Ascending aorta (tissue), 2 donors: ENCODE measurements at regions not wholly inside any gene's neighbourhood (a gene's known extent, or its start where the extent isn't known, plus 50 kb on each side); places are given as distances from the start of the nearest gene placed in this dataset.

Source experiments
- DNase-seq, 2 donors: peaks; one replicate each; pipeline ENCODE4 v3.0.0-alpha.2; 2019; ENCODE audit warnings: low spot score in 2 of 2
- H3K27ac ChIP-seq, 2 donors: fragments of 200-600 bp; sonication (generic); one replicate each; pipeline ENCODE4 v1.5.1; 2016 to 2017; ENCODE audit warnings: mild to moderate bottlenecking in 1 of 2
- H3K27me3 ChIP-seq: fragments of 200-600 bp; sonication (generic); one replicate; pipeline ENCODE4 v1.5.1; 2017
- H3K36me3 ChIP-seq, 2 donors: fragments of 200-600 bp; sonication (generic); one replicate each; pipeline ENCODE4 v1.5.1; 2016
- H3K4me1 ChIP-seq, 2 donors: fragments of 200-600 bp; sonication (generic); one replicate each; pipeline ENCODE4 v1.5.1; 2016 to 2017; ENCODE audit warnings: mild to moderate bottlenecking in 1 of 2
- H3K4me3 ChIP-seq, 2 donors: fragments of 200-600 bp; sonication (generic); one replicate each; pipeline ENCODE4 v1.5.1; 2016 to 2017; ENCODE audit warnings: mild to moderate bottlenecking in 1 of 2
- H3K9me3 ChIP-seq, 2 donors: fragments of 200-600 bp; sonication (generic); one replicate each; pipeline ENCODE4 v1.5.1; 2016
- intact Hi-C: fragments of 100-400 bp; cut with DNase I; formaldehyde crosslinking; loops from one replicate; pipeline ENCODE4 v1.15.1; 2023
- TF ChIP-seq, protein P1 (sequence below), 3 experiments: fragments of 200-600 bp in 2 of 3; fragments of 450-650 bp in 1 of 3; sonication (generic) in 2 of 3; IDR thresholded peaks; one replicate each; pipeline ENCODE4 v1.5.1; 2016 to 2019; ENCODE audit warnings: antibody characterized with exemption in 3 of 3, mild to moderate bottlenecking in 1 of 3, moderate library complexity in 1 of 3

DNA sequence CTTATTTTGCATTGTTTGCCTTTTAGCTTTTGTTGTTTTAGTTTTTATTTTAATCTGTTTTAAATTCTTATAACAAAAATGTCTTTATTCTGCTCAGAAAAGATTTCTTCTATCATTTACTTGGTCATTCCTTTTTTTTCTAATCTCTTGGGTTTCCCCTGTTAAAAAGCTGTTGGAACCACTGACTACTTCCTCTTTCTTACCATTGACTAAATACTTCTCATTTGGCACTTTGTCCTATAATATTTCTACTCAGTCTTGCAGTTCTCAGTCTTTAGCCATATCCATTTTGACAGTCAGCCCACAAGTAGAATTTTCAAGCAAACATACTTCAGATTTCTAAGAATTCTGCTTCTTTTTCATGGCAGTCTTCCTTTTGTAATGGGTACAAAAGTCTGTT, 567.2 kb downstream of the SATB2 start:
- Histone ChIP-seq H3K4me1 (no peaks in the 10 kb centered on the region), H3K36me3 (no peaks in the 10 kb centered on the region), H3K4me3 (no peak overlapping the region), H3K9me3 (peaks cover 0 to 15% of the 10 kb centered on the region in 2 donors), H3K27me3 (no peaks in the 10 kb centered on the region), H3K27ac (no peak overlapping the region)
- no peak for DNase-seq
- TF ChIP-seq, protein P1, sequence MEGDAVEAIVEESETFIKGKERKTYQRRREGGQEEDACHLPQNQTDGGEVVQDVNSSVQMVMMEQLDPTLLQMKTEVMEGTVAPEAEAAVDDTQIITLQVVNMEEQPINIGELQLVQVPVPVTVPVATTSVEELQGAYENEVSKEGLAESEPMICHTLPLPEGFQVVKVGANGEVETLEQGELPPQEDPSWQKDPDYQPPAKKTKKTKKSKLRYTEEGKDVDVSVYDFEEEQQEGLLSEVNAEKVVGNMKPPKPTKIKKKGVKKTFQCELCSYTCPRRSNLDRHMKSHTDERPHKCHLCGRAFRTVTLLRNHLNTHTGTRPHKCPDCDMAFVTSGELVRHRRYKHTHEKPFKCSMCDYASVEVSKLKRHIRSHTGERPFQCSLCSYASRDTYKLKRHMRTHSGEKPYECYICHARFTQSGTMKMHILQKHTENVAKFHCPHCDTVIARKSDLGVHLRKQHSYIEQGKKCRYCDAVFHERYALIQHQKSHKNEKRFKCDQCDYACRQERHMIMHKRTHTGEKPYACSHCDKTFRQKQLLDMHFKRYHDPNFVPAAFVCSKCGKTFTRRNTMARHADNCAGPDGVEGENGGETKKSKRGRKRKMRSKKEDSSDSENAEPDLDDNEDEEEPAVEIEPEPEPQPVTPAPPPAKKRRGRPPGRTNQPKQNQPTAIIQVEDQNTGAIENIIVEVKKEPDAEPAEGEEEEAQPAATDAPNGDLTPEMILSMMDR (IDR thresholded peaks at IDR 0.05), result no peak
- intact Hi-C loops, result no loop called here

DNA sequence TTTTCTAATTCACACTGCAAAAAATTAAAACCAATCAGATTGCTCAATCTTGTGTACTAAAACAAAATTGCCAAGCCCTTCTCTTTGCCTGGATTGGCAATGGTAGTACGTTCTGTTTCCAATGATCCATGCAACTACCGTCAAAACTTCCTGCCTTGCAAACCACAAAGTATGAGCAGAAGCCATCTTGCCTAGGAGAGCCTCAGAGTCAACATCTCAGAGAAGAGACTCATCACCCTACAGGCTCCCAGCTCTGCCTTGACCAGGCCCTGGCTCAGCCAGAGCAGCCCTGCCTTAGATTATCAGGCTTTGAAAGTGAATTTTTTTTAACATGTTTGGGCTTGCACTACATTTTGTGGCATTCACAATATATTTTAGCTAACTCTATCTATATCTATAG, 574.1 kb downstream of the SATB2 start:
- Histone ChIP-seq H3K9me3 (no peaks in the 10 kb centered on the region), H3K27me3 (no peaks in the 10 kb centered on the region), H3K4me3 (no peak overlapping the region), H3K27ac (no peak overlapping the region), H3K4me1 (peaks cover 0 to 16% of the 10 kb centered on the region in 2 donors), H3K36me3 (no peaks in the 10 kb centered on the region)
- DNase-seq, result no peak
- intact Hi-C loops, result loop anchor here (5.0 kb wide), 1 partner anchor 574 kb away; the partner anchor contains the start of gene SATB2
- TF ChIP-seq, protein P1 (IDR thresholded peaks at IDR 0.05), result no peak

DNA sequence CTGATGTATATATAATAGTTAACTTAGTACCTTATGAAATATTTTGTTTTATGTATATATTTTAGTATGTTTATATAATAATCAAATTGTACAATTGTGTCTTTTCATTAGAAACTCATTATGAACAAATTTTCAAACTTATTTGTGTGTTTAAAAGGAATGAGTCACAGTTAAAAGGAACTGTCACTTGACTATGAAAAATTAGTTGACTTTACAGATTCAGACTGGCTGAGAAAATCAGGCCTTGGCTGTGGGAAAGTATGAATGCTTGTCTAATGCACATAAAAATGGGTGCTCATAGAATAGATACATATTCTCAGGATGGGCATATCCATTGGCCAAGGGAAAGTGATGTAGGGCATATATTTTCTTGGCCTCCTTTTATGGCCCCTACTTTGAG, 576.8 kb downstream of the SATB2 start:
- no peaks in the 10 kb centered on the region for H3K27me3 ChIP-seq
- H3K9me3 ChIP-seq, result no peaks in the 10 kb centered on the region
- peak overlapping the region; percentile 81 to 85 for H3K27ac ChIP-seq
- no peaks in the 10 kb centered on the region for H3K36me3 ChIP-seq
- TF ChIP-seq, protein P1 (IDR thresholded peaks at IDR 0.05), result no peak
- intact Hi-C loops, result loop anchor here (5.0 kb wide), 1 partner anchor 576 kb away; the partner anchor contains the start of gene SATB2
- no peak for DNase-seq
- H3K4me3 ChIP-seq, result no peak overlapping the region
- H3K4me1 ChIP-seq, result peaks cover 0 to 19% of the 10 kb centered on the region in 2 donors

DNA sequence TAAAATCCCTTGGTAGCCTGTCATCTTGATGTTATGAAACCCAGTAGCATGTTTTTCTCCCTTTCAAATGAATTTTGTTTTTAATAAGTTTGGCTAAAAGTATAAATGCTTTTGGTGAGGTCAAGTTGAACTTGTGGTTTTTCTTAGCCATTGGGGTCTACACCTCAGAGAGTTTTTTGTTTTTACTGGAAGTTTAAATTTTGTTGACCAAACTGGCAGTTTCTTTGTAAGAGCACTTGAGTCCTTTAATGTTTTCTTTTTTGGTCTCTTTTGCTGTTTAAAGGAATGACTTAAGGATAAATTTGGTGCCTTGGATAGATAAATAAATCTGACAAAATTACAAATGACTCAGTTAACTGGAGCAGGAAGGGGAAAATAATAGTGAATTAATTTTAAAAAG, 577.3 kb downstream of the SATB2 start:
- TF ChIP-seq, protein P1 (IDR thresholded peaks at IDR 0.05), result no peak
- Histone ChIP-seq H3K9me3 (no peaks in the 10 kb centered on the region), H3K36me3 (no peaks in the 10 kb centered on the region), H3K4me1 (peaks cover 0 to 21% of the 10 kb centered on the region in 2 donors), H3K27ac (peak overlapping the region; percentile 81 to 85), H3K4me3 (no peak overlapping the region), H3K27me3 (no peaks in the 10 kb centered on the region)
- intact Hi-C loops, result loop anchor here (5.0 kb wide), 1 partner anchor 577 kb away; the partner anchor contains the start of gene SATB2
- DNase-seq, result no peak

DNA sequence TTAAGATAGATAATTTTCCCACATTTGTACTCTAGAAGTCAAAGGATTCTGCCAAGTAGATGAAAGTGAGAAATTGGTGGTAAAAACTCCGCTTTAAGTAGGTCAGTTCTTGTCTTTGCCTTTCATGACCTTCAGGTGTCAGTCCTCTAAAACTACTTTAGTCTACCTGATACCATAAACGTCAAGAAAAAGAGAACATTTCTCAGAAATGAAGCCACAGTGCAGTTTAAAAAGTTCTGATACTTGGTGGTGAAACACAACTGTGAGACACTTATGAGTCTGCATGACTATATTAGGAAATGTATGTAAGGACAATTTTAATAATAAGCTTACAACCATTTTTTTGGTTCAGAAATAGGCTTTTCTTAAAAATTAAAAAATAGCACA, 583.3 kb downstream of the SATB2 start:
- TF ChIP-seq, protein P1 (IDR thresholded peaks at IDR 0.05), result no peak
- intact Hi-C loops, result loop anchor here (5.0 to 10.0 kb wide), 2 partner anchors 430 to 1357 kb away; partner anchors contain the start of gene MOB4
- DNase-seq, result no peak
- Histone ChIP-seq H3K4me1 (peaks cover 0 to 19% of the 10 kb centered on the region in 2 donors), H3K4me3 (no peak overlapping the region), H3K9me3 (no peaks in the 10 kb centered on the region), H3K36me3 (no peaks in the 10 kb centered on the region), H3K27ac (peak overlapping the region; percentile 87 to 90), H3K27me3 (no peaks in the 10 kb centered on the region)
